ENCODE measurements at regions not wholly inside any gene's neighbourhood (a gene's known extent, or its start where the extent isn't known, plus 50 kb on each side); places are given as distances from the start of the nearest gene placed in this dataset.
A peak's percentile ranks its signal among the peaks of the same experiment; 100 is the strongest.

DNA sequence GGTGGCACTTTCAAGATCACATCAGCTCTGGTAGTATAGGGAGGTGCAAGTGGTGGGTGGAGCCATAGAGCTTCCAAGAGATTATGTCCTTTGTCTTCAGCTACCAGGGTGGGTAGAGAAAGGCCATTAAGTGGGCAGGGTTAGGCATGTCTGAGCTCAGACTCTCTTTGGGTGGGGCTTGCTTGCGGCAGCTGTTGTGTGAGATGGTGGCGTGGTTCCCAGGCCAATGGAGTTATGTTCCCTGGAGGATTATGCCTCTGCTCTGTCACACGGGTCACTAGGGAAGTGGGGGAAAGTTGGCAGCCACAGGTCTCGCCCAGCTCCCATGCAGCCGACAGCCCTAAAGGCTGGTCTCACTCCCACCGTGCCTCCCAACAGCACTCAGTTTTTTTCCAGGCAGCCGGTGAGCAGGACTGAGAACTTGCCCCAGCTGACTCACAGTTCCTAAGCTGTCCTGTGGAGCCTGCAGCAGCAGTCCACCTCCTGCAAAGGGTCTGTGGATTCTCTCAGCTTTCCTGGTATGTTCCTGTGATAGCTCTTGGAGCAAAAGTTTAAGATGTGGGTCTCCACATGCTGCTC lies 459.0 kb downstream of the SH2D4B start:
- no peak overlapping the region for H3K4me2 ChIP-seq (ENCODE audit: low read depth, low read length, poor library complexity, severe bottlenecking)
- DNase-seq: no peak
- H3K9ac ChIP-seq (ENCODE audit: low read length): no peak overlapping the region
- H3K4me1 ChIP-seq (ENCODE audit: low read length): no peaks in the 10 kb centered on the region
- no peaks in the 10 kb centered on the region for H3K36me3 ChIP-seq (ENCODE audit: insufficient read depth, low read length)
- no peaks in the 10 kb centered on the region for H3K9me3 ChIP-seq (ENCODE audit: low read length)
- no peaks in the 10 kb centered on the region for H3K27me3 ChIP-seq (ENCODE audit: low read length)
- no peak overlapping the region for H3K4me3 ChIP-seq (ENCODE audit: low read length)
- no peaks in the 10 kb centered on the region for H4K20me1 ChIP-seq (ENCODE audit: insufficient read depth, low read depth, low read length)
- no peaks in the 10 kb centered on the region for H3K79me2 ChIP-seq (ENCODE audit: low read length)
- no peak overlapping the region for H2AFZ ChIP-seq (ENCODE audit: low read length)
- H3K27ac ChIP-seq (ENCODE audit: low read length): no peak overlapping the region
- no peaks in the 10 kb centered on the region for H3K9me2 ChIP-seq (replicated peaks; ENCODE audit: insufficient read depth, low read length)

DNA sequence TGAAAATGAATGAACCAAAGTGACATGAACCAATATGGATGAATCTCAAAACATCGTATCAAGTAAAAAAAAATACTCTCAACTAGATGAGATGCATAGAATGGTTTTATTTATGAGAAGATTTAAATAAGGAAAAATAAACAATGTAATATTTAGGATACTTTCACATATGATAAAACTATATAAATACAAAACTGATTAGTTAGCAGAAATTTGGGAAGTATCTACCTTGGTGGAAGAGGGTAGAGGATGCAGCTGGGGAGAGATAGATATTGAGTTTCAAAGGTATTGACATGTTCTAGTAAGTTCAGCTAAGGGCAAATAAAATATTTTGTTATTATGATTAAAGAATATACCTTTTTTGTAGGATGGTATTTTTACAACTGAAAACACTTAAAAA lies 463.1 kb downstream of the SH2D4B start:
- no peaks in the 10 kb centered on the region for H3K9me2 ChIP-seq (replicated peaks; ENCODE audit: insufficient read depth, low read length)
- no peak overlapping the region for H3K27ac ChIP-seq (ENCODE audit: low read length)
- H3K79me2 ChIP-seq (ENCODE audit: low read length): no peaks in the 10 kb centered on the region
- H3K27me3 ChIP-seq (ENCODE audit: low read length): no peaks in the 10 kb centered on the region
- H3K9me3 ChIP-seq (ENCODE audit: low read length): no peaks in the 10 kb centered on the region
- H3K36me3 ChIP-seq (ENCODE audit: insufficient read depth, low read length): no peaks in the 10 kb centered on the region
- DNase-seq: no peak
- no peaks in the 10 kb centered on the region for H4K20me1 ChIP-seq (ENCODE audit: insufficient read depth, low read depth, low read length)
- no peak overlapping the region for H3K9ac ChIP-seq (ENCODE audit: low read length)
- H3K4me3 ChIP-seq (ENCODE audit: low read length): no peak overlapping the region
- H2AFZ ChIP-seq (ENCODE audit: low read length): no peak overlapping the region
- H3K4me2 ChIP-seq (ENCODE audit: low read depth, low read length, poor library complexity, severe bottlenecking): no peak overlapping the region
- H3K4me1 ChIP-seq (ENCODE audit: low read length): no peaks in the 10 kb centered on the region

- no peaks in the 10 kb centered on the region for H3K9me3 ChIP-seq (ENCODE audit: low read length)
- no peak for DNase-seq
- H3K27me3 ChIP-seq (ENCODE audit: low read length): no peaks in the 10 kb centered on the region
- H3K4me3 ChIP-seq (ENCODE audit: low read length): no peak overlapping the region
- H3K4me1 ChIP-seq (ENCODE audit: low read length): no peaks in the 10 kb centered on the region
- H3K9me2 ChIP-seq (replicated peaks; ENCODE audit: insufficient read depth, low read length): no peaks in the 10 kb centered on the region
- no peaks in the 10 kb centered on the region for H3K36me3 ChIP-seq (ENCODE audit: insufficient read depth, low read length)
- no peak overlapping the region for H2AFZ ChIP-seq (ENCODE audit: low read length)
- H3K27ac ChIP-seq (ENCODE audit: low read length): no peak overlapping the region
- no peak overlapping the region for H3K9ac ChIP-seq (ENCODE audit: low read length)
- no peaks in the 10 kb centered on the region for H3K79me2 ChIP-seq (ENCODE audit: low read length)
- H4K20me1 ChIP-seq (ENCODE audit: insufficient read depth, low read depth, low read length): no peaks in the 10 kb centered on the region
- H3K4me2 ChIP-seq (ENCODE audit: low read depth, low read length, poor library complexity, severe bottlenecking): no peak overlapping the region
Measured at GRCh38 chr10:81002382-81002781, 464.7 kb downstream of the SH2D4B start.

- H3K4me3 ChIP-seq (ENCODE audit: low read length): no peak overlapping the region
- H3K4me1 ChIP-seq (ENCODE audit: low read length): no peaks in the 10 kb centered on the region
- DNase-seq: no peak
- no peak overlapping the region for H3K9ac ChIP-seq (ENCODE audit: low read length)
- H3K9me2 ChIP-seq (replicated peaks; ENCODE audit: insufficient read depth, low read length): no peaks in the 10 kb centered on the region
- H3K9me3 ChIP-seq (ENCODE audit: low read length): no peaks in the 10 kb centered on the region
- H3K4me2 ChIP-seq (ENCODE audit: low read depth, low read length, poor library complexity, severe bottlenecking): no peak overlapping the region
- no peaks in the 10 kb centered on the region for H3K79me2 ChIP-seq (ENCODE audit: low read length)
- H3K27ac ChIP-seq (ENCODE audit: low read length): no peak overlapping the region
- H2AFZ ChIP-seq (ENCODE audit: low read length): no peak overlapping the region
- H3K27me3 ChIP-seq (ENCODE audit: low read length): no peaks in the 10 kb centered on the region
- no peaks in the 10 kb centered on the region for H3K36me3 ChIP-seq (ENCODE audit: insufficient read depth, low read length)
- H4K20me1 ChIP-seq (ENCODE audit: insufficient read depth, low read depth, low read length): no peaks in the 10 kb centered on the region
Measured at GRCh38 chr10:81007872-81008271, 470.2 kb downstream of the SH2D4B start.

- Histone ChIP-seq H3K79me2 (ENCODE audit: low read length) (no peaks in the 10 kb centered on the region), H3K36me3 (ENCODE audit: insufficient read depth, low read length) (no peaks in the 10 kb centered on the region), H3K9me3 (ENCODE audit: low read length) (no peaks in the 10 kb centered on the region), H3K4me2 (ENCODE audit: low read depth, low read length, poor library complexity, severe bottlenecking) (no peak overlapping the region), H3K27me3 (ENCODE audit: low read length) (no peaks in the 10 kb centered on the region), H3K4me3 (ENCODE audit: low read length) (no peak overlapping the region), H3K9ac (ENCODE audit: low read length) (no peak overlapping the region), H4K20me1 (ENCODE audit: insufficient read depth, low read depth, low read length) (no peaks in the 10 kb centered on the region), H2AFZ (ENCODE audit: low read length) (no peak overlapping the region), H3K9me2 (replicated peaks; ENCODE audit: insufficient read depth, low read length) (no peaks in the 10 kb centered on the region), H3K4me1 (ENCODE audit: low read length) (no peaks in the 10 kb centered on the region), H3K27ac (ENCODE audit: low read length) (no peak overlapping the region)
- no peak for DNase-seq
Measured at GRCh38 chr10:81008726-81009125, 471.0 kb downstream of the SH2D4B start.

DNA sequence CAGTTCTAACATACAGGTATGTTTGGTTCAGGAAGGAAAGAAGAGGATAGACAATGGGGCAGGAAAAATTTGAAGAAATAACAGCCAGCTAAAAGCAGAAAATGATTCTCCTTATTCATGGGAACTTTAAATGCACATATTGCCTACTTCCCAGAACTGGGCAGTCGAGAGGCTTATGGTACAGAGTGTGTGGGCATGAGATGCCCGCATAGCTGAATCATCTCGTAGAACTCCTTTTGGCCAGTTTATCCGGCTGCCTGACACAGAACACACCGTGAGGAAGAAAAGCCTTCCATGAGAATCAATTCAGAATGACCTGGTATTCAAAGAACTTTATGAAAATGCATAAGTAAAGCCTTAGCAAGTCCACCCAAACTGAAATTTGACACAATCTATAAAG lies 471.6 kb downstream of the SH2D4B start:
- Histone ChIP-seq H3K9me3 (ENCODE audit: low read length) (no peaks in the 10 kb centered on the region), H3K27me3 (ENCODE audit: low read length) (no peaks in the 10 kb centered on the region), H3K36me3 (ENCODE audit: insufficient read depth, low read length) (no peaks in the 10 kb centered on the region), H3K9me2 (replicated peaks; ENCODE audit: insufficient read depth, low read length) (no peaks in the 10 kb centered on the region), H3K4me3 (ENCODE audit: low read length) (no peak overlapping the region), H3K9ac (ENCODE audit: low read length) (no peak overlapping the region), H3K27ac (ENCODE audit: low read length) (no peak overlapping the region), H3K79me2 (ENCODE audit: low read length) (no peaks in the 10 kb centered on the region), H4K20me1 (ENCODE audit: insufficient read depth, low read depth, low read length) (no peaks in the 10 kb centered on the region), H3K4me1 (ENCODE audit: low read length) (no peaks in the 10 kb centered on the region), H3K4me2 (ENCODE audit: low read depth, low read length, poor library complexity, severe bottlenecking) (no peak overlapping the region), H2AFZ (ENCODE audit: low read length) (no peak overlapping the region)
- DNase-seq: no peak

DNA sequence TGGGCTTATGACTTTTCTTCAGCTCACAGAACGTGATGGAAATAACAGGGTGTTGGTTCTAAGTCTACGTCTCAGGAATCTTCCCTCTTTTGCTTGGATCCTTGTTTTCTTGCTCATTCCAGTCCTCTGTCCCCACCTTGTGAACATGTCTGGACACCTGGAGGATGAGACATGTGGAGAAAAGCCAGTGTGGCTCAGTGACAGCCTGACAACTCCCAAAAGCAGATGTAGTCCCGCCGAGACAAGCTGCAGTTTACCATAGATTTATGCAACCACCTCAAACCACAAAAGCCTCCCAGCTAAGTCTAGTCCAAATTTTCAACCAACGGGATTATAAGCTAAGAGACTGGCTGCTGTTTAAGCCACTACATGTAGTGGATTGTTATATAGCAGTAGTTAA lies 476.1 kb downstream of the SH2D4B start:
- no peak overlapping the region for H3K27ac ChIP-seq (ENCODE audit: low read length)
- H3K9me3 ChIP-seq (ENCODE audit: low read length): no peaks in the 10 kb centered on the region
- H3K4me1 ChIP-seq (ENCODE audit: low read length): no peaks in the 10 kb centered on the region
- no peaks in the 10 kb centered on the region for H3K79me2 ChIP-seq (ENCODE audit: low read length)
- H3K9me2 ChIP-seq (replicated peaks; ENCODE audit: insufficient read depth, low read length): no peaks in the 10 kb centered on the region
- H2AFZ ChIP-seq (ENCODE audit: low read length): no peak overlapping the region
- DNase-seq: no peak
- no peak overlapping the region for H3K9ac ChIP-seq (ENCODE audit: low read length)
- no peak overlapping the region for H3K4me3 ChIP-seq (ENCODE audit: low read length)
- no peaks in the 10 kb centered on the region for H4K20me1 ChIP-seq (ENCODE audit: insufficient read depth, low read depth, low read length)
- H3K4me2 ChIP-seq (ENCODE audit: low read depth, low read length, poor library complexity, severe bottlenecking): no peak overlapping the region
- H3K36me3 ChIP-seq (ENCODE audit: insufficient read depth, low read length): no peaks in the 10 kb centered on the region
- no peaks in the 10 kb centered on the region for H3K27me3 ChIP-seq (ENCODE audit: low read length)

DNA sequence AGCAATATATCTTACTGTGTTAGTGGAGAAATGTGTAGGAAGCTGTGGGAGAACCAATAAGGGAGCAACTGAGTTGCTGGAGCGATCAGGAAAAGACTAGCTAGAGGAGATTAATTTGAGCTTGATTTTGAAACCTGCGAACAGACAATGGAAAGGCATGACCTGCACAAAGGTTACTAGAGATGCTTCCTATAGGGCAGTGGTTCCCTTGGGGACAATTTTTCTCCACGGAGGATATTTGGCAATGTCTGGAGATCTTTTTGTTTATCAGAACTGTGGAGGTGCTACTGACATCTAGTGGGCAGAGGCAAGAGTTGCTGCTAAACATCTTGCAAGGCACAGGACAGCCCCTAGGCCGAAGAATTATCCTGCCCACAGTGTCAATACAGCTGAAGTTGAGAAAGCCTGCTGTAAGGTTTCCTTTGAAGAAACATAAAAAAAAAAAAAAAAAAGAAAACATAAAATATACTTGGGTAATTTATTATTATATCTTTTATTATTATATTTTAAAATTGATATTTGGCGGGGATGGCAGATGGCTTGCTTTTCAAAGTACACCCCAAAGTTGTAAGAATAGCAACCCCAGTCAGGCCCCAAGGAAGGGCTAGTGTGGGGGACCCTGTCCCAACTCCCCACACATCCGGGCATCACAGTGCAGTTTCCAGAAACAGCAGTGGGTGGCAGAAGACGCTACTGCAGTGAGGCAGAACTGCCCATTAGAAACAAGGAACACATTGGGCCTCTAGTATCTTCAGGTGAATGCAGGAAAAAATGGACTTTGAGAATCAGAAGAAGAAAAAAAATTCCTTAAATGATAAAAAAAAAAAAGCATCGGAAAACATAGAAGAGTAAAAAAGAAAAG lies 481.6 kb downstream of the SH2D4B start:
- H2AFZ ChIP-seq (ENCODE audit: low read length): no peak overlapping the region

More for the DNA sequence above, 481.6 kb downstream of the SH2D4B start:
- no peak overlapping the region for H3K4me3 ChIP-seq (ENCODE audit: low read length)
- no peaks in the 10 kb centered on the region for H3K79me2 ChIP-seq (ENCODE audit: low read length)
- no peak overlapping the region for H3K27ac ChIP-seq (ENCODE audit: low read length)
- H3K4me2 ChIP-seq (ENCODE audit: low read depth, low read length, poor library complexity, severe bottlenecking): no peak overlapping the region
- no peaks in the 10 kb centered on the region for H3K36me3 ChIP-seq (ENCODE audit: insufficient read depth, low read length)
- H4K20me1 ChIP-seq (ENCODE audit: insufficient read depth, low read depth, low read length): no peaks in the 10 kb centered on the region
- H3K9me2 ChIP-seq (replicated peaks; ENCODE audit: insufficient read depth, low read length): no peaks in the 10 kb centered on the region
- H3K9ac ChIP-seq (ENCODE audit: low read length): no peak overlapping the region
- no peaks in the 10 kb centered on the region for H3K9me3 ChIP-seq (ENCODE audit: low read length)
- H3K4me1 ChIP-seq (ENCODE audit: low read length): no peaks in the 10 kb centered on the region
- H3K27me3 ChIP-seq (ENCODE audit: low read length): no peaks in the 10 kb centered on the region
- peak; percentile 76 for DNase-seq
